GM23338 (cell line): ENCODE measurements at regions not wholly inside any gene's neighbourhood (a gene's known extent, or its start where the extent isn't known, plus 50 kb on each side); places are given as distances from the start of the nearest gene placed in this dataset.

Experiments
- ATAC-seq: fragments of 200-7000 bp; cut with Tn5 transposase; 3 replicates; pipeline ENCODE4 v1.9.1; 2020
- DNase-seq: peaks from one replicate; pipeline ENCODE4 v3.0.0-alpha.2; 2015; ENCODE audit warnings: low spot score
- H2AFZ ChIP-seq: fragments of 200-600 bp; sonication (generic); 2 replicates; pipeline ENCODE4 v1.8.0; 2016; ENCODE audit warnings: antibody characterized with exemption, mild to moderate bottlenecking, moderate library complexity
- H3F3A ChIP-seq: fragments of 200-600 bp; sonication (generic); replicated peaks from 2 replicates; pipeline ENCODE4 v1.8.0; 2017; ENCODE audit warnings: antibody characterized with exemption, mixed run types, low read depth
- H3K27ac ChIP-seq: fragments of 200-600 bp; sonication (generic); 2 replicates; pipeline ENCODE4 v1.6.1; 2016; ENCODE audit warnings: low read depth
- H3K27me3 ChIP-seq: fragments of 200-600 bp; sonication (generic); 2 replicates; pipeline ENCODE4 v1.8.0; 2016; ENCODE audit warnings: mild to moderate bottlenecking, mixed run types, moderate library complexity; ENCODE audit not compliant: insufficient read depth
- H3K36me3 ChIP-seq: fragments of 200-600 bp; sonication (generic); 2 replicates; pipeline ENCODE4 v1.8.0; 2016; ENCODE audit warnings: mild to moderate bottlenecking; ENCODE audit not compliant: insufficient read depth
- H3K4me1 ChIP-seq: fragments of 200-600 bp; sonication (generic); 2 replicates; pipeline ENCODE4 v1.8.0; 2016; ENCODE audit warnings: mild to moderate bottlenecking, moderate library complexity; ENCODE audit not compliant: insufficient read depth
- H3K4me2 ChIP-seq: fragments of 200-600 bp; sonication (generic); 2 replicates; pipeline ENCODE4 v1.7.1; 2017; ENCODE audit warnings: mixed run types
- H3K4me3 ChIP-seq: fragments of 200-600 bp; sonication (generic); 2 replicates; pipeline ENCODE4 v1.6.1; 2016; ENCODE audit warnings: mixed run types
- H3K79me2 ChIP-seq: fragments of 200-600 bp; sonication (generic); replicated peaks from 2 replicates; pipeline ENCODE4 v1.8.0; 2017; ENCODE audit warnings: mild to moderate bottlenecking; ENCODE audit not compliant: insufficient read depth
- H3K9me2 ChIP-seq: fragments of 200-600 bp; sonication (generic); 2 replicates; pipeline ENCODE4 v1.8.0; 2017; ENCODE audit not compliant: insufficient read depth
- H4K20me1 ChIP-seq: fragments of 200-600 bp; sonication (generic); replicated peaks from 2 replicates; pipeline ENCODE4 v1.8.0; 2017; ENCODE audit warnings: mild to moderate bottlenecking; ENCODE audit not compliant: insufficient read depth
- H3K27ac Mint-ChIP-seq: 2 replicates; pipeline ENCODE4 v1.8.0; 2020; ENCODE audit warnings: inconsistent platforms, mild to moderate bottlenecking, moderate library complexity, mixed read lengths
- H3K27me3 Mint-ChIP-seq: 3 replicates; pipeline ENCODE4 v1.8.0; 2022; ENCODE audit warnings: low read depth, mild to moderate bottlenecking, moderate library complexity, mixed read lengths, inconsistent platforms; ENCODE audit not compliant: insufficient read depth, poor library complexity
- H3K36me3 Mint-ChIP-seq: 3 replicates; pipeline ENCODE4 v1.8.0; 2021; ENCODE audit warnings: low read depth, mild to moderate bottlenecking, inconsistent platforms, moderate library complexity, mixed read lengths
- H3K4me1 Mint-ChIP-seq: 3 replicates; pipeline ENCODE4 v1.8.0; 2020; ENCODE audit warnings: mild to moderate bottlenecking, inconsistent platforms, mixed read lengths
- H3K4me3 Mint-ChIP-seq: 3 replicates; pipeline ENCODE4 v1.8.0; 2021; ENCODE audit warnings: moderate library complexity, mild to moderate bottlenecking, inconsistent platforms, mixed read lengths
- H3K9me3 Mint-ChIP-seq: 3 replicates; pipeline ENCODE4 v1.8.0; 2020; ENCODE audit warnings: moderate library complexity, mild to moderate bottlenecking, inconsistent platforms, mixed read lengths
- CREB1 ChIP-seq: fragments of 250-450 bp; sonication (Bioruptor Pico); IDR thresholded peaks from 2 replicates; pipeline ENCODE4 v1.5.0; 2020; ENCODE audit warnings: low read depth, mild to moderate bottlenecking, moderate library complexity
- EZH2 ChIP-seq: fragments of 200-600 bp; sonication (generic); IDR thresholded peaks from one replicate; pipeline ENCODE4 v1.8.0; 2017; ENCODE audit warnings: antibody characterized with exemption, mild to moderate bottlenecking, low read depth; ENCODE audit not compliant: unreplicated experiment
- EZH2phosphoT487 ChIP-seq: fragments of 200-600 bp; sonication (generic); IDR thresholded peaks from one replicate; pipeline ENCODE4 v1.8.1; 2018; ENCODE audit warnings: antibody characterized with exemption; ENCODE audit not compliant: unreplicated experiment
- JUNB ChIP-seq: IDR thresholded peaks from one replicate; pipeline ENCODE4 v1.6.1; 2016; ENCODE audit warnings: antibody characterized with exemption; ENCODE audit not compliant: unreplicated experiment
- NANOG ChIP-seq: IDR thresholded peaks from 2 replicates; pipeline ENCODE4 v1.6.1; 2016; ENCODE audit warnings: antibody characterized with exemption, borderline replicate concordance
- POLR2AphosphoS5 ChIP-seq: IDR thresholded peaks from 2 replicates; pipeline ENCODE4 v1.6.1; 2016; ENCODE audit warnings: antibody characterized with exemption, low read depth
- STAT1 ChIP-seq: IDR thresholded peaks from one replicate; pipeline ENCODE4 v1.6.1; 2016; ENCODE audit warnings: antibody characterized with exemption; ENCODE audit not compliant: unreplicated experiment
- ZNF114 ChIP-seq: fragments of 250-450 bp; sonication (Bioruptor Pico); IDR thresholded peaks from 2 replicates; pipeline ENCODE4 v1.5.0; 2020; ENCODE audit warnings: mild to moderate bottlenecking, moderate library complexity
- ZNF331 ChIP-seq: fragments of 250-450 bp; sonication (Bioruptor Pico); IDR thresholded peaks from 2 replicates; pipeline ENCODE4 v1.5.0; 2020; ENCODE audit warnings: low read depth, mild to moderate bottlenecking, moderate library complexity
- TF ChIP-seq, protein P1 (sequence below): IDR thresholded peaks from one replicate; pipeline ENCODE4 v1.6.1; 2018; ENCODE audit warnings: antibody characterized with exemption; ENCODE audit not compliant: unreplicated experiment
- TF ChIP-seq, protein P2 (sequence below), 2 experiments: fragments of 200-600 bp in 1 of 2; sonication (generic) in 1 of 2; conservative IDR thresholded peaks; 2 replicates each; pipeline versions ENCODE4 v1.5.1 to v1.6.1; 2016 to 2017; ENCODE audit warnings: antibody characterized with exemption in 2 of 2, low read depth in 2 of 2, mild to moderate bottlenecking in 2 of 2, moderate library complexity in 1 of 2
- TF ChIP-seq, protein P3 (sequence below): fragments of 250-450 bp; sonication (Bioruptor Pico); IDR thresholded peaks from 2 replicates; pipeline ENCODE4 v1.5.0; 2020; ENCODE audit warnings: mild to moderate bottlenecking, moderate library complexity
- TF ChIP-seq, protein P4 (sequence below): IDR thresholded peaks from 2 replicates; pipeline ENCODE4 v1.6.1; 2016; ENCODE audit warnings: antibody characterized with exemption

DNA sequence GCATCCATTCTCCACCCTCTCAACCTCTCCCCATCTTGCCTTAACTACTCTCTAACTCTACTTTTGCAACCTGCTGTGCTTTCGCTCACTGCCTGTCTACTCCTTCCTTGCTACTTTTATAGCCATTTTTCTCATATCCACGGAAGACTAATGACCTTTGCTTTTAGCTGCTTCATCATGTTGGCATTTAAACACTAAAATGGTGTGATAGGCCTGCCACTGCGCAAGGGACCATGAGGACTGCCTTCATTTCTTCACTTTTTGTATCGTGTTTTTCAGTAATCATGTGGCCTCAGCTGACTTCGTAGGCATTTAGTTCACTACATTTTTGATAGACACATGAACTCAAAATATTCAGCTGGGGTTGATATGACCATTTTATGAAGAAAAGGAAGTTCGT lies 252.1 kb downstream of the BCAT1 start:
- H3K4me3 ChIP-seq = no peak overlapping the region
- H3K4me3 Mint-ChIP-seq = no peak overlapping the region
- no peaks in the 10 kb centered on the region for H3K27me3 ChIP-seq
- no peaks in the 10 kb centered on the region for H3K27me3 Mint-ChIP-seq
- no peaks in the 10 kb centered on the region for H3K9me2 ChIP-seq
- peaks cover 7% of the 10 kb centered on the region for H3K4me1 ChIP-seq
- TF ChIP-seq, protein P1, sequence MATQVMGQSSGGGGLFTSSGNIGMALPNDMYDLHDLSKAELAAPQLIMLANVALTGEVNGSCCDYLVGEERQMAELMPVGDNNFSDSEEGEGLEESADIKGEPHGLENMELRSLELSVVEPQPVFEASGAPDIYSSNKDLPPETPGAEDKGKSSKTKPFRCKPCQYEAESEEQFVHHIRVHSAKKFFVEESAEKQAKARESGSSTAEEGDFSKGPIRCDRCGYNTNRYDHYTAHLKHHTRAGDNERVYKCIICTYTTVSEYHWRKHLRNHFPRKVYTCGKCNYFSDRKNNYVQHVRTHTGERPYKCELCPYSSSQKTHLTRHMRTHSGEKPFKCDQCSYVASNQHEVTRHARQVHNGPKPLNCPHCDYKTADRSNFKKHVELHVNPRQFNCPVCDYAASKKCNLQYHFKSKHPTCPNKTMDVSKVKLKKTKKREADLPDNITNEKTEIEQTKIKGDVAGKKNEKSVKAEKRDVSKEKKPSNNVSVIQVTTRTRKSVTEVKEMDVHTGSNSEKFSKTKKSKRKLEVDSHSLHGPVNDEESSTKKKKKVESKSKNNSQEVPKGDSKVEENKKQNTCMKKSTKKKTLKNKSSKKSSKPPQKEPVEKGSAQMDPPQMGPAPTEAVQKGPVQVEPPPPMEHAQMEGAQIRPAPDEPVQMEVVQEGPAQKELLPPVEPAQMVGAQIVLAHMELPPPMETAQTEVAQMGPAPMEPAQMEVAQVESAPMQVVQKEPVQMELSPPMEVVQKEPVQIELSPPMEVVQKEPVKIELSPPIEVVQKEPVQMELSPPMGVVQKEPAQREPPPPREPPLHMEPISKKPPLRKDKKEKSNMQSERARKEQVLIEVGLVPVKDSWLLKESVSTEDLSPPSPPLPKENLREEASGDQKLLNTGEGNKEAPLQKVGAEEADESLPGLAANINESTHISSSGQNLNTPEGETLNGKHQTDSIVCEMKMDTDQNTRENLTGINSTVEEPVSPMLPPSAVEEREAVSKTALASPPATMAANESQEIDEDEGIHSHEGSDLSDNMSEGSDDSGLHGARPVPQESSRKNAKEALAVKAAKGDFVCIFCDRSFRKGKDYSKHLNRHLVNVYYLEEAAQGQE = no peak
- no peak for TF ChIP-seq CREB1 (CRISPR knock-in tag)
- TF ChIP-seq, protein P2, sequence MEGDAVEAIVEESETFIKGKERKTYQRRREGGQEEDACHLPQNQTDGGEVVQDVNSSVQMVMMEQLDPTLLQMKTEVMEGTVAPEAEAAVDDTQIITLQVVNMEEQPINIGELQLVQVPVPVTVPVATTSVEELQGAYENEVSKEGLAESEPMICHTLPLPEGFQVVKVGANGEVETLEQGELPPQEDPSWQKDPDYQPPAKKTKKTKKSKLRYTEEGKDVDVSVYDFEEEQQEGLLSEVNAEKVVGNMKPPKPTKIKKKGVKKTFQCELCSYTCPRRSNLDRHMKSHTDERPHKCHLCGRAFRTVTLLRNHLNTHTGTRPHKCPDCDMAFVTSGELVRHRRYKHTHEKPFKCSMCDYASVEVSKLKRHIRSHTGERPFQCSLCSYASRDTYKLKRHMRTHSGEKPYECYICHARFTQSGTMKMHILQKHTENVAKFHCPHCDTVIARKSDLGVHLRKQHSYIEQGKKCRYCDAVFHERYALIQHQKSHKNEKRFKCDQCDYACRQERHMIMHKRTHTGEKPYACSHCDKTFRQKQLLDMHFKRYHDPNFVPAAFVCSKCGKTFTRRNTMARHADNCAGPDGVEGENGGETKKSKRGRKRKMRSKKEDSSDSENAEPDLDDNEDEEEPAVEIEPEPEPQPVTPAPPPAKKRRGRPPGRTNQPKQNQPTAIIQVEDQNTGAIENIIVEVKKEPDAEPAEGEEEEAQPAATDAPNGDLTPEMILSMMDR (conservative IDR thresholded peaks at IDR 0.05; ENCODE audit: low read depth in 2 of 2) = no peak
- no peak for TF ChIP-seq JUNB
- TF ChIP-seq, protein P3, sequence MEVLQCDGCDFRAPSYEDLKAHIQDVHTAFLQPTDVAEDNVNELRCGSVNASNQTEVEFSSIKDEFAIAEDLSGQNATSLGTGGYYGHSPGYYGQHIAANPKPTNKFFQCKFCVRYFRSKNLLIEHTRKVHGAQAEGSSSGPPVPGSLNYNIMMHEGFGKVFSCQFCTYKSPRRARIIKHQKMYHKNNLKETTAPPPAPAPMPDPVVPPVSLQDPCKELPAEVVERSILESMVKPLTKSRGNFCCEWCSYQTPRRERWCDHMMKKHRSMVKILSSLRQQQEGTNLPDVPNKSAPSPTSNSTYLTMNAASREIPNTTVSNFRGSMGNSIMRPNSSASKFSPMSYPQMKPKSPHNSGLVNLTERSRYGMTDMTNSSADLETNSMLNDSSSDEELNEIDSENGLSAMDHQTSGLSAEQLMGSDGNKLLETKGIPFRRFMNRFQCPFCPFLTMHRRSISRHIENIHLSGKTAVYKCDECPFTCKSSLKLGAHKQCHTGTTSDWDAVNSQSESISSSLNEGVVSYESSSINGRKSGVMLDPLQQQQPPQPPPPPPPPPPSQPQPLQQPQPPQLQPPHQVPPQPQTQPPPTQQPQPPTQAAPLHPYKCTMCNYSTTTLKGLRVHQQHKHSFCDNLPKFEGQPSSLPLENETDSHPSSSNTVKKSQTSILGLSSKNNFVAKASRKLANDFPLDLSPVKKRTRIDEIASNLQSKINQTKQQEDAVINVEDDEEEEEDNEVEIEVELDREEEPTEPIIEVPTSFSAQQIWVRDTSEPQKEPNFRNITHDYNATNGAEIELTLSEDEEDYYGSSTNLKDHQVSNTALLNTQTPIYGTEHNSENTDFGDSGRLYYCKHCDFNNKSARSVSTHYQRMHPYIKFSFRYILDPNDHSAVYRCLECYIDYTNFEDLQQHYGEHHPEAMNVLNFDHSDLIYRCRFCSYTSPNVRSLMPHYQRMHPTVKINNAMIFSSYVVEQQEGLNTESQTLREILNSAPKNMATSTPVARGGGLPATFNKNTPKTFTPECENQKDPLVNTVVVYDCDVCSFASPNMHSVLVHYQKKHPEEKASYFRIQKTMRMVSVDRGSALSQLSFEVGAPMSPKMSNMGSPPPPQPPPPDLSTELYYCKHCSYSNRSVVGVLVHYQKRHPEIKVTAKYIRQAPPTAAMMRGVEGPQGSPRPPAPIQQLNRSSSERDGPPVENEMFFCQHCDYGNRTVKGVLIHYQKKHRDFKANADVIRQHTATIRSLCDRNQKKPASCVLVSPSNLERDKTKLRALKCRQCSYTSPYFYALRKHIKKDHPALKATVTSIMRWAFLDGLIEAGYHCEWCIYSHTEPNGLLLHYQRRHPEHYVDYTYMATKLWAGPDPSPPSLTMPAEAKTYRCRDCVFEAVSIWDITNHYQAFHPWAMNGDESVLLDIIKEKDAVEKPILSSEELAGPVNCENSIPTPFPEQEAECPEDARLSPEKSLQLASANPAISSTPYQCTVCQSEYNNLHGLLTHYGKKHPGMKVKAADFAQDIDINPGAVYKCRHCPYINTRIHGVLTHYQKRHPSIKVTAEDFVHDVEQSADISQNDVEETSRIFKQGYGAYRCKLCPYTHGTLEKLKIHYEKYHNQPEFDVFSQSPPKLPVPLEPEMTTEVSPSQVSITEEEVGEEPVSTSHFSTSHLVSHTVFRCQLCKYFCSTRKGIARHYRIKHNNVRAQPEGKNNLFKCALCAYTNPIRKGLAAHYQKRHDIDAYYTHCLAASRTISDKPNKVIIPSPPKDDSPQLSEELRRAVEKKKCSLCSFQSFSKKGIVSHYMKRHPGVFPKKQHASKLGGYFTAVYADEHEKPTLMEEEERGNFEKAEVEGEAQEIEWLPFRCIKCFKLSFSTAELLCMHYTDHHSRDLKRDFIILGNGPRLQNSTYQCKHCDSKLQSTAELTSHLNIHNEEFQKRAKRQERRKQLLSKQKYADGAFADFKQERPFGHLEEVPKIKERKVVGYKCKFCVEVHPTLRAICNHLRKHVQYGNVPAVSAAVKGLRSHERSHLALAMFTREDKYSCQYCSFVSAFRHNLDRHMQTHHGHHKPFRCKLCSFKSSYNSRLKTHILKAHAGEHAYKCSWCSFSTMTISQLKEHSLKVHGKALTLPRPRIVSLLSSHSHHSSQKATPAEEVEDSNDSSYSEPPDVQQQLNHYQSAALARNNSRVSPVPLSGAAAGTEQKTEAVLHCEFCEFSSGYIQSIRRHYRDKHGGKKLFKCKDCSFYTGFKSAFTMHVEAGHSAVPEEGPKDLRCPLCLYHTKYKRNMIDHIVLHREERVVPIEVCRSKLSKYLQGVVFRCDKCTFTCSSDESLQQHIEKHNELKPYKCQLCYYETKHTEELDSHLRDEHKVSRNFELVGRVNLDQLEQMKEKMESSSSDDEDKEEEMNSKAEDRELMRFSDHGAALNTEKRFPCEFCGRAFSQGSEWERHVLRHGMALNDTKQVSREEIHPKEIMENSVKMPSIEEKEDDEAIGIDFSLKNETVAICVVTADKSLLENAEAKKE = no peak
- no peak for TF ChIP-seq STAT1
- no peak for TF ChIP-seq EZH2phosphoT487
- TF ChIP-seq, protein P4, sequence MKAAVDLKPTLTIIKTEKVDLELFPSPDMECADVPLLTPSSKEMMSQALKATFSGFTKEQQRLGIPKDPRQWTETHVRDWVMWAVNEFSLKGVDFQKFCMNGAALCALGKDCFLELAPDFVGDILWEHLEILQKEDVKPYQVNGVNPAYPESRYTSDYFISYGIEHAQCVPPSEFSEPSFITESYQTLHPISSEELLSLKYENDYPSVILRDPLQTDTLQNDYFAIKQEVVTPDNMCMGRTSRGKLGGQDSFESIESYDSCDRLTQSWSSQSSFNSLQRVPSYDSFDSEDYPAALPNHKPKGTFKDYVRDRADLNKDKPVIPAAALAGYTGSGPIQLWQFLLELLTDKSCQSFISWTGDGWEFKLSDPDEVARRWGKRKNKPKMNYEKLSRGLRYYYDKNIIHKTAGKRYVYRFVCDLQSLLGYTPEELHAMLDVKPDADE = no peak
- no peak for TF ChIP-seq POLR2AphosphoS5
- no peak for TF ChIP-seq EZH2
- TF ChIP-seq ZNF114 (CRISPR knock-in tag) = no peak
- no peak for TF ChIP-seq ZNF331 (CRISPR knock-in tag)
- TF ChIP-seq NANOG = no peak
- H3K36me3 ChIP-seq = no peaks in the 10 kb centered on the region
- no peak for ATAC-seq
- no peaks in the 10 kb centered on the region for H3K79me2 ChIP-seq
- H2AFZ ChIP-seq = peak overlapping the region; percentile 52; the same call in 1 of the 2 replicates
- H3K4me1 Mint-ChIP-seq = peaks cover 31% of the 10 kb centered on the region; the same call in 2 of the 3 replicates
- H4K20me1 ChIP-seq = no peaks in the 10 kb centered on the region
- no peak overlapping the region for H3K27ac ChIP-seq
- peaks cover 4% of the 10 kb centered on the region; the same call in 2 of the 3 replicates for H3K36me3 Mint-ChIP-seq
- no peak for DNase-seq
- no peaks in the 10 kb centered on the region for H3F3A ChIP-seq
- H3K9me3 Mint-ChIP-seq = peaks cover 14% of the 10 kb centered on the region; the same call in 2 of the 3 replicates
- no peak overlapping the region for H3K4me2 ChIP-seq
- H3K27ac Mint-ChIP-seq = no peak overlapping the region
